Neural progenitor cell (in vitro differentiated cells): ENCODE measurements at regions not wholly inside any gene's neighbourhood (a gene's known extent, or its start where the extent isn't known, plus 50 kb on each side); places are given as distances from the start of the nearest gene placed in this dataset.

ENCODE experiments used
- DNase-seq: peaks from one replicate; pipeline ENCODE4 v3.0.0-alpha.2; 2016; ENCODE audit warnings: low spot score
- H2AFZ ChIP-seq: fragments of 200-600 bp; sonication (generic); replicated peaks from 2 replicates; pipeline ENCODE4 v1.6.1; 2016; ENCODE audit warnings: antibody characterized with exemption
- H3F3A ChIP-seq: fragments of 200-600 bp; sonication (generic); 2 replicates; pipeline ENCODE4 v1.6.1; 2016; ENCODE audit warnings: antibody characterized with exemption, low read depth
- H3K27ac ChIP-seq: fragments of 200-600 bp; sonication (generic); 2 replicates; pipeline ENCODE4 v1.5.1; 2016; ENCODE audit warnings: mild to moderate bottlenecking
- H3K27me3 ChIP-seq: fragments of 200-600 bp; sonication (generic); 2 replicates; pipeline ENCODE4 v1.6.1; 2016; ENCODE audit warnings: mild to moderate bottlenecking, moderate library complexity
- H3K36me3 ChIP-seq: fragments of 200-600 bp; sonication (generic); 2 replicates; pipeline ENCODE4 v1.5.1; 2016
- H3K4me1 ChIP-seq: fragments of 200-600 bp; sonication (generic); 2 replicates; pipeline ENCODE4 v1.6.1; 2016; ENCODE audit warnings: mixed run types
- H3K4me2 ChIP-seq: fragments of 200-600 bp; sonication (generic); 2 replicates; pipeline ENCODE4 v1.6.1; 2016
- H3K4me3 ChIP-seq: fragments of 200-600 bp; sonication (generic); 2 replicates; pipeline ENCODE4 v1.5.1; 2016
- H3K79me2 ChIP-seq: fragments of 200-600 bp; sonication (generic); 2 replicates; pipeline ENCODE4 v1.6.1; 2016; ENCODE audit warnings: low read depth
- H3K9ac ChIP-seq: fragments of 200-600 bp; sonication (generic); 2 replicates; pipeline ENCODE4 v1.6.1; 2016
- H3K9me3 ChIP-seq: fragments of 200-600 bp; sonication (generic); 2 replicates; pipeline ENCODE4 v1.5.1; 2016; ENCODE audit warnings: low read depth
- H4K20me1 ChIP-seq: fragments of 200-600 bp; sonication (generic); 2 replicates; pipeline ENCODE4 v1.6.1; 2016; ENCODE audit warnings: low read depth
- H3K27ac Mint-ChIP-seq: 3 replicates; pipeline ENCODE4 v1.8.0; 2021; ENCODE audit warnings: mixed read lengths
- H3K27me3 Mint-ChIP-seq: 2 replicates; pipeline ENCODE4 v1.8.0; 2022; ENCODE audit warnings: low read depth, mild to moderate bottlenecking, inconsistent platforms, moderate library complexity, mixed read lengths; ENCODE audit not compliant: insufficient read depth
- H3K36me3 Mint-ChIP-seq: 3 replicates; pipeline ENCODE4 v1.8.0; 2021; ENCODE audit warnings: mixed read lengths
- H3K4me1 Mint-ChIP-seq: 3 replicates; pipeline ENCODE4 v1.8.0; 2021; ENCODE audit warnings: mixed read lengths
- H3K4me3 Mint-ChIP-seq: 3 replicates; pipeline ENCODE4 v1.8.0; 2021; ENCODE audit warnings: mild to moderate bottlenecking, moderate library complexity, mixed read lengths
- H3K9me3 Mint-ChIP-seq: 3 replicates; pipeline ENCODE4 v1.8.0; 2020; ENCODE audit warnings: mixed read lengths
- CTCF ChIP-seq: fragments of 200-600 bp; sonication (generic); IDR thresholded peaks from 2 replicates; pipeline ENCODE4 v1.5.1; 2017; ENCODE audit warnings: antibody characterized with exemption, mild to moderate bottlenecking
- EZH2 ChIP-seq: fragments of 200-600 bp; sonication (generic); IDR thresholded peaks from 2 replicates; pipeline ENCODE4 v1.6.1; 2017; ENCODE audit warnings: antibody characterized with exemption, mild to moderate bottlenecking, moderate library complexity
- EZH2phosphoT487 ChIP-seq: fragments of 200-600 bp; sonication (generic); IDR thresholded peaks from 2 replicates; pipeline ENCODE4 v1.6.1; 2017; ENCODE audit warnings: antibody characterized with exemption

GRCh38 chr12:113676117-113676516 is 204.4 kb upstream of the LHX5 start:
- H3K9ac ChIP-seq: no peak overlapping the region
- H3K27ac ChIP-seq: no peak overlapping the region
- H3K27ac Mint-ChIP-seq: no peak overlapping the region
- H3K4me1 ChIP-seq: peaks cover 24% of the 10 kb centered on the region
- no peak overlapping the region for H3K4me3 ChIP-seq
- H4K20me1 ChIP-seq: no peaks in the 10 kb centered on the region
- no peak overlapping the region for H3K4me3 Mint-ChIP-seq
- H3K27me3 ChIP-seq: no peaks in the 10 kb centered on the region
- DNase-seq: no peak
- no peaks in the 10 kb centered on the region for H3K36me3 Mint-ChIP-seq
- peaks cover 8% of the 10 kb centered on the region for H3K27me3 Mint-ChIP-seq
- no peaks in the 10 kb centered on the region for H3K9me3 ChIP-seq
- TF ChIP-seq EZH2phosphoT487 (no peak), EZH2 (no peak), CTCF (no peak)
- no peak overlapping the region for H2AFZ ChIP-seq
- peaks cover 25% of the 10 kb centered on the region for H3K4me1 Mint-ChIP-seq
- no peaks in the 10 kb centered on the region for H3K9me3 Mint-ChIP-seq
- H3K36me3 ChIP-seq: no peaks in the 10 kb centered on the region
- H3K4me2 ChIP-seq: no peak overlapping the region
- peaks cover 45% of the 10 kb centered on the region for H3F3A ChIP-seq
- no peaks in the 10 kb centered on the region for H3K79me2 ChIP-seq

- H2AFZ ChIP-seq: peak overlapping the region; percentile 34
- peak overlapping the region; percentile 47 for H3K4me2 ChIP-seq
- H3K36me3 ChIP-seq: no peaks in the 10 kb centered on the region
- DNase-seq: no peak
- no peak overlapping the region for H3K27ac ChIP-seq
- TF ChIP-seq EZH2 (no peak), CTCF (no peak), EZH2phosphoT487 (no peak)
- H3K79me2 ChIP-seq: no peaks in the 10 kb centered on the region
- peaks cover 33% of the 10 kb centered on the region for H3K4me1 ChIP-seq
- no peak overlapping the region for H3K4me3 Mint-ChIP-seq
- H4K20me1 ChIP-seq: no peaks in the 10 kb centered on the region
- H3K4me3 ChIP-seq: no peak overlapping the region
- H3K27ac Mint-ChIP-seq: peak overlapping the region; percentile 22
- peaks cover 46% of the 10 kb centered on the region for H3F3A ChIP-seq
- no peaks in the 10 kb centered on the region for H3K27me3 ChIP-seq
- peaks cover 30% of the 10 kb centered on the region for H3K4me1 Mint-ChIP-seq
- H3K36me3 Mint-ChIP-seq: no peaks in the 10 kb centered on the region
- H3K27me3 Mint-ChIP-seq: peaks cover 14% of the 10 kb centered on the region
- H3K9ac ChIP-seq: no peak overlapping the region
- H3K9me3 Mint-ChIP-seq: peaks cover 2% of the 10 kb centered on the region
- no peaks in the 10 kb centered on the region for H3K9me3 ChIP-seq
These were observed 203.3 kb upstream of the LHX5 start for GRCh38 chr12:113674996-113675395.

- Mint-ChIP-seq H3K9me3 (peaks cover 2% of the 10 kb centered on the region), H3K36me3 (no peaks in the 10 kb centered on the region), H3K4me1 (peaks cover 37% of the 10 kb centered on the region), H3K4me3 (peak overlapping the region; percentile 16), H3K27me3 (peaks cover 18% of the 10 kb centered on the region), H3K27ac (no peak overlapping the region)
- H3K79me2 ChIP-seq: no peaks in the 10 kb centered on the region
- peaks cover 39% of the 10 kb centered on the region for H3K4me1 ChIP-seq
- no peak overlapping the region for H3K9ac ChIP-seq
- no peak overlapping the region for H2AFZ ChIP-seq
- H3K36me3 ChIP-seq: no peaks in the 10 kb centered on the region
- H3K9me3 ChIP-seq: no peaks in the 10 kb centered on the region
- no peaks in the 10 kb centered on the region for H4K20me1 ChIP-seq
- no peak overlapping the region for H3K4me3 ChIP-seq
- TF ChIP-seq EZH2phosphoT487: no peak
- TF ChIP-seq EZH2: no peak
- TF ChIP-seq CTCF: no peak
- H3K27me3 ChIP-seq: no peaks in the 10 kb centered on the region
- peak overlapping the region; percentile 47 for H3K4me2 ChIP-seq
- no peak for DNase-seq
- H3K27ac ChIP-seq: no peak overlapping the region
- peaks cover 53% of the 10 kb centered on the region for H3F3A ChIP-seq
These were observed 202.6 kb upstream of the LHX5 start for GRCh38 chr12:113674302-113674701.
